Sigmoid colon (tissue), 4 donors: ENCODE measurements at regions not wholly inside any gene's neighbourhood (a gene's known extent, or its start where the extent isn't known, plus 50 kb on each side); places are given as distances from the start of the nearest gene placed in this dataset.

Experiments
- EP300 ChIP-seq, 4 donors: sonication (generic); formaldehyde crosslinking; IDR thresholded peaks; one replicate each; pipeline ENCODE4 v1.6.1; 2017; ENCODE audit warnings: antibody characterized with exemption in 4 of 4
- POLR2AphosphoS5 ChIP-seq, 4 donors: sonication (generic); formaldehyde crosslinking; IDR thresholded peaks; one replicate each; pipeline ENCODE4 v1.6.1; 2017; ENCODE audit warnings: antibody characterized with exemption in 4 of 4
- TF ChIP-seq, protein P1 (sequence below), 4 experiments: fragments of 450-650 bp in 3 of 4; fragments of 200-600 bp in 1 of 4; IDR thresholded peaks; one replicate each; pipeline ENCODE4 v1.5.1; 2016 to 2019; ENCODE audit warnings: antibody characterized with exemption in 4 of 4, mild to moderate bottlenecking in 3 of 4, moderate library complexity in 2 of 4

DNA sequence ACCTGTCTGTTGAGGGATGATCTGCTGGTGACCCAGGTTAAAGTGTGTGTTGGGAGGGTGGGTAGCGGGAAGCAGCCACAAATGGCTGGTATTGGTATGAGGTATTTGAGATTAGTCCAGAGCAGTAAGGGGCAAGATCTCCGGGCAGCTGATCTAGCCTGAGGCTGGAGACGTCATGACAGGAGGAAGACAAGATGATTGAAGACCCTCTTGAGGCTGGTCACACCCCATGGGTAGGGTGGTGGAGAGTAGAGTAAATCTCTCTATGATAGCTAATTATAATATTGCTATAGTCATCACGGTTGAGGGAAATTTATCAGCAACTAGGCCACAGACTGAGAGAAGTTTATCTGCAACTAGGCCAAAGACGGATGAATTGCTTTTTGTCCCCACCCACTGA lies 128.5 kb downstream of the CDCA7 start:
- TF ChIP-seq, protein P1, sequence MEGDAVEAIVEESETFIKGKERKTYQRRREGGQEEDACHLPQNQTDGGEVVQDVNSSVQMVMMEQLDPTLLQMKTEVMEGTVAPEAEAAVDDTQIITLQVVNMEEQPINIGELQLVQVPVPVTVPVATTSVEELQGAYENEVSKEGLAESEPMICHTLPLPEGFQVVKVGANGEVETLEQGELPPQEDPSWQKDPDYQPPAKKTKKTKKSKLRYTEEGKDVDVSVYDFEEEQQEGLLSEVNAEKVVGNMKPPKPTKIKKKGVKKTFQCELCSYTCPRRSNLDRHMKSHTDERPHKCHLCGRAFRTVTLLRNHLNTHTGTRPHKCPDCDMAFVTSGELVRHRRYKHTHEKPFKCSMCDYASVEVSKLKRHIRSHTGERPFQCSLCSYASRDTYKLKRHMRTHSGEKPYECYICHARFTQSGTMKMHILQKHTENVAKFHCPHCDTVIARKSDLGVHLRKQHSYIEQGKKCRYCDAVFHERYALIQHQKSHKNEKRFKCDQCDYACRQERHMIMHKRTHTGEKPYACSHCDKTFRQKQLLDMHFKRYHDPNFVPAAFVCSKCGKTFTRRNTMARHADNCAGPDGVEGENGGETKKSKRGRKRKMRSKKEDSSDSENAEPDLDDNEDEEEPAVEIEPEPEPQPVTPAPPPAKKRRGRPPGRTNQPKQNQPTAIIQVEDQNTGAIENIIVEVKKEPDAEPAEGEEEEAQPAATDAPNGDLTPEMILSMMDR (IDR thresholded peaks at IDR 0.05): no peak
- no peak for TF ChIP-seq POLR2AphosphoS5 (IDR thresholded peaks at IDR 0.05)
- no peak for TF ChIP-seq EP300 (IDR thresholded peaks at IDR 0.05)
